ENCODE measurements at regions not wholly inside any gene's neighbourhood (a gene's known extent, or its start where the extent isn't known, plus 50 kb on each side); places are given as distances from the start of the nearest gene placed in this dataset.

- RAD21 ChIA-PET (ENCODE audit: unreplicated experiment) = interaction anchor here (0.6 kb wide), 1 partner anchor 273 kb away, joined by 3 read pairs; no protein-coding TSS in a partner anchor
- Histone ChIP-seq H3K79me2 (ENCODE audit: control insufficient read depth, insufficient read depth, low read length) (no peaks in the 10 kb centered on the region), H3K4me2 (ENCODE audit: control insufficient read depth, insufficient read depth) (no peak overlapping the region), H3K27me3 (replicated peaks in 1 of 2; ENCODE audit: control insufficient read depth in 2 of 2, insufficient read depth in 2 of 2, low read length in 1 of 2) (no peaks in the 10 kb centered on the region), H2AFZ (ENCODE audit: control insufficient read depth, low read depth, low read length) (no peak overlapping the region), H4K20me1 (ENCODE audit: control insufficient read depth, insufficient read depth) (no peaks in the 10 kb centered on the region), H3K36me3 (ENCODE audit: control insufficient read depth in 2 of 2, insufficient read depth in 2 of 2, low read length in 1 of 2) (no peaks in the 10 kb centered on the region), H3K9me3 (replicated peaks; ENCODE audit: control insufficient read depth, insufficient read depth, low read length) (no peaks in the 10 kb centered on the region), H3K27ac (ENCODE audit: control insufficient read depth, insufficient read depth) (no peak overlapping the region), H3K4me3 (no peak overlapping the region), H3K9ac (ENCODE audit: control insufficient read depth, insufficient read depth, low read length) (no peak overlapping the region), H3K4me1 (ENCODE audit: control insufficient read depth, insufficient read depth, low read length) (no peaks in the 10 kb centered on the region)
- intact Hi-C loops (cut with micrococcal nuclease; ENCODE audit: unreplicated experiment) (no loop called here), in situ Hi-C loops (cut with MboI) (no loop called here)
- FAIRE-seq = no peak
- BruUV-seq (replicated peaks) = no TSS peak
- no peak for DNase-seq (ENCODE audit: low read depth, low spot score)
- SMC1A ChIA-PET (ENCODE audit: uncharacterized antibody, unreplicated experiment) = no interaction called here
- no peak for TF ChIP-seq SPI1 (IDR thresholded peaks at IDR 0.05; ENCODE audit: borderline replicate concordance, insufficient read depth, low read depth, low read length)
- CTCF ChIA-PET = no interaction called here
- POLR2A ChIA-PET = interaction anchor here (0.6 kb wide), 1 partner anchor 1586 kb away, joined by 3 read pairs; no protein-coding TSS in a partner anchor
- 21% methylated on average over 6 of the region's 6 CpGs for WGBS (ENCODE audit: insufficient coverage, insufficient replicate concordance, low lambda C conversion rate, missing lambda C conversion rate)
- no peak for ATAC-seq
Observed at GRCh38 chr12:47417121-47417520, 288.7 kb downstream of the RPAP3 start.

GRCh38 chr12:47415054-47415453 is 290.8 kb downstream of the RPAP3 start:
- Histone ChIP-seq H3K36me3 (ENCODE audit: control insufficient read depth in 2 of 2, insufficient read depth in 2 of 2, low read length in 1 of 2) (no peaks in the 10 kb centered on the region), H4K20me1 (ENCODE audit: control insufficient read depth, insufficient read depth) (no peaks in the 10 kb centered on the region), H3K79me2 (ENCODE audit: control insufficient read depth, insufficient read depth, low read length) (no peaks in the 10 kb centered on the region), H3K4me1 (ENCODE audit: control insufficient read depth, insufficient read depth, low read length) (no peaks in the 10 kb centered on the region), H2AFZ (ENCODE audit: control insufficient read depth, low read depth, low read length) (no peak overlapping the region), H3K27ac (ENCODE audit: control insufficient read depth, insufficient read depth) (no peak overlapping the region), H3K27me3 (replicated peaks in 1 of 2; ENCODE audit: control insufficient read depth in 2 of 2, insufficient read depth in 2 of 2, low read length in 1 of 2) (no peaks in the 10 kb centered on the region; a peak in 1 of 4 replicates), H3K9ac (ENCODE audit: control insufficient read depth, insufficient read depth, low read length) (no peak overlapping the region), H3K4me2 (ENCODE audit: control insufficient read depth, insufficient read depth) (no peak overlapping the region), H3K9me3 (replicated peaks; ENCODE audit: control insufficient read depth, insufficient read depth, low read length) (no peaks in the 10 kb centered on the region), H3K4me3 (no peak overlapping the region)
- POLR2A ChIA-PET = no interaction called here
- intact Hi-C loops (cut with micrococcal nuclease; ENCODE audit: unreplicated experiment) = no loop called here
- 14% methylated on average over 4 of the region's 4 CpGs for WGBS (ENCODE audit: insufficient coverage, insufficient replicate concordance, low lambda C conversion rate, missing lambda C conversion rate)
- DNase-seq (ENCODE audit: low read depth, low spot score) (no peak), ATAC-seq (no peak), FAIRE-seq (no peak)
- RAD21 ChIA-PET (ENCODE audit: unreplicated experiment) = no interaction called here
- CTCF ChIA-PET = interaction anchor here (2.1 kb wide), 1 partner anchor 17 kb away, joined by 5 read pairs; no protein-coding TSS in a partner anchor
- BruUV-seq (replicated peaks) = no TSS peak
- SMC1A ChIA-PET (ENCODE audit: uncharacterized antibody, unreplicated experiment) = interaction anchor here (0.9 kb wide), 1 partner anchor 936 kb away, joined by 3 read pairs; no protein-coding TSS in a partner anchor
- in situ Hi-C loops (cut with MboI) = no loop called here
- TF ChIP-seq NR2C1 (IDR thresholded peaks at IDR 0.05) = no peak
- no peak for TF ChIP-seq BCL3 (IDR thresholded peaks at IDR 0.05; ENCODE audit: borderline replicate concordance, insufficient read depth, low read depth, low read length, poor library complexity, severe bottlenecking)
- no peak for TF ChIP-seq EZH2 (IDR thresholded peaks at IDR 0.05; ENCODE audit: borderline replicate concordance, control insufficient read depth, low read depth, low read length)
- TF ChIP-seq ZBTB4 (CRISPR knock-in tag; IDR thresholded peaks at IDR 0.05) = no peak
- no peak for TF ChIP-seq BCL11A (IDR thresholded peaks at IDR 0.05; ENCODE audit: low read depth, low read length)
- no peak for TF ChIP-seq JUND (IDR thresholded peaks at IDR 0.05; ENCODE audit: low read depth, low read length)
- no peak for TF ChIP-seq ZBTB11 (CRISPR knock-in tag; IDR thresholded peaks at IDR 0.05)

Data from GM12878 (cell line).